GM12878 (cell line): ENCODE measurements at regions not wholly inside any gene's neighbourhood (a gene's known extent, or its start where the extent isn't known, plus 50 kb on each side); places are given as distances from the start of the nearest gene placed in this dataset.
A peak's percentile ranks its signal among the peaks of the same experiment; 100 is the strongest.

Experiments
- ATAC-seq: fragments of 200-7000 bp; cut with Tn5 transposase; 3 replicates; pipeline ENCODE4 v1.9.1; 2020; ENCODE audit warnings: mild to moderate bottlenecking, moderate library complexity
- BruUV-seq: library from RNA; stranded (reverse); fragments of 400-500 nt; replicated peaks from 2 replicates; lab custom pipeline; 2021; lab: Mats Ljungman, UMichigan
- CTCF ChIA-PET: fragments of 300-600 bp; sonication (Branson Sonifier 250); formaldehyde crosslinking; extraction: SDS; loops from one replicate; lab custom pipeline; 2021; ENCODE audit warnings: inconsistent platforms; lab: Yijun Ruan, JAX
- POLR2A ChIA-PET: fragments of 350-600 bp; formaldehyde crosslinking; extraction: SDS; loops from one replicate; lab custom pipeline; 2021; ENCODE audit warnings: inconsistent platforms; lab: Charles Lee
- RAD21 ChIA-PET: fragments of 300-600 bp; sonication (Branson Sonifier 250); formaldehyde crosslinking; loops from one replicate; lab custom pipeline; 2023; ENCODE audit warnings: antibody characterized with exemption; ENCODE audit not compliant: unreplicated experiment; lab: Charles Lee
- SMC1A ChIA-PET: fragments of 300-600 bp; sonication (Branson Sonifier 250); formaldehyde crosslinking; loops from one replicate; lab custom pipeline; 2023; ENCODE audit not compliant: unreplicated experiment, uncharacterized antibody; lab: Charles Lee
- DNase-seq: peaks from one replicate; pipeline ENCODE4 v3.0.0-alpha.2; 2011; ENCODE audit warnings: low read depth, low spot score
- FAIRE-seq: peaks from 3 replicates; lab custom pipeline; 2011; peaks lifted over from hg19 to GRCh38; lab: Jason Lieb, UNC
- H2AFZ ChIP-seq: 2 replicates; pipeline ENCODE4 v1.6.0; 2011; ENCODE audit warnings: low read depth, low read length, control low read depth; ENCODE audit not compliant: control insufficient read depth
- H3K27ac ChIP-seq: 2 replicates; pipeline ENCODE4 v1.5.1; 2011; ENCODE audit warnings: control low read depth; ENCODE audit not compliant: control insufficient read depth, insufficient read depth
- H3K27me3 ChIP-seq, 2 experiments: replicated peaks in 1 of 2; 2 replicates each; pipeline versions ENCODE4 v1.6.0 to v1.6.1; 2011; ENCODE audit warnings: low read length in 1 of 2; ENCODE audit not compliant: control insufficient read depth in 2 of 2, insufficient read depth in 2 of 2
- H3K36me3 ChIP-seq, 2 experiments: 2 replicates each; pipeline ENCODE4 v1.5.1; 2011; ENCODE audit warnings: low read length in 1 of 2; ENCODE audit not compliant: control insufficient read depth in 2 of 2, insufficient read depth in 2 of 2
- H3K4me1 ChIP-seq: 2 replicates; pipeline ENCODE4 v1.6.1; 2011; ENCODE audit warnings: mild to moderate bottlenecking, low read length, moderate library complexity, mixed read lengths; ENCODE audit not compliant: control insufficient read depth, insufficient read depth
- H3K4me2 ChIP-seq: 2 replicates; pipeline ENCODE4 v1.6.0; 2011; ENCODE audit warnings: control low read depth; ENCODE audit not compliant: control insufficient read depth, insufficient read depth
- H3K4me3 ChIP-seq: fragments of 200-600 bp; sonication (generic); 2 replicates; pipeline ENCODE4 v1.5.1; 2016
- H3K79me2 ChIP-seq: 2 replicates; pipeline ENCODE4 v1.6.0; 2011; ENCODE audit warnings: low read length; ENCODE audit not compliant: control insufficient read depth, insufficient read depth
- H3K9ac ChIP-seq: 2 replicates; pipeline ENCODE4 v1.8.0; 2011; ENCODE audit warnings: low read length, control low read depth, mixed read lengths; ENCODE audit not compliant: control insufficient read depth, insufficient read depth
- H3K9me3 ChIP-seq: replicated peaks from 3 replicates; pipeline ENCODE4 v1.5.1; 2011; ENCODE audit warnings: mild to moderate bottlenecking, low read length; ENCODE audit not compliant: control insufficient read depth, insufficient read depth
- H4K20me1 ChIP-seq: 2 replicates; pipeline ENCODE4 v1.6.0; 2011; ENCODE audit not compliant: control insufficient read depth, insufficient read depth
- ASH2L ChIP-seq: fragments of 300-600, 200-600 bp; sonication (generic); IDR thresholded peaks from 2 replicates; pipeline ENCODE4 v1.6.1; 2017; ENCODE audit warnings: low read depth, mild to moderate bottlenecking, borderline replicate concordance
- JUND ChIP-seq: IDR thresholded peaks from 2 replicates; pipeline ENCODE4 v1.6.1; 2012; ENCODE audit warnings: low read depth, mild to moderate bottlenecking, low read length, improper control_type of control experiment, moderate library complexity
- RAD21 ChIP-seq: IDR thresholded peaks from 2 replicates; pipeline ENCODE4 v1.6.1; 2011; ENCODE audit warnings: mild to moderate bottlenecking, low read depth, low read length, moderate library complexity; ENCODE audit not compliant: insufficient read depth
- SMC3 ChIP-seq: IDR thresholded peaks from 2 replicates; pipeline ENCODE4 v1.6.1; 2011; ENCODE audit warnings: low read length, improper control_type of control experiment, borderline replicate concordance
- WGBS: methylation state at CpG from one replicate; pipeline ENCODE4 v1.1.6; 2016; ENCODE audit warnings: low lambda C conversion rate; ENCODE audit not compliant: insufficient replicate concordance, insufficient coverage; ENCODE audit errors: missing lambda C conversion rate; 5-methylcytosine and 5-hydroxymethylcytosine counted together
- in situ Hi-C: fragments of 300-500 bp; cut with MboI; formaldehyde crosslinking; loops from 9 replicates; pipeline ENCODE4 v1.14.3; 2018; ENCODE audit warnings: mixed read lengths
- intact Hi-C: fragments of 100-400 bp; cut with micrococcal nuclease; formaldehyde crosslinking; loops from one replicate; pipeline ENCODE4 v1.14.2; 2022; ENCODE audit not compliant: unreplicated experiment
- TF ChIP-seq, protein P1 (sequence below), 3 experiments: IDR thresholded peaks in 2 of 3; conservative IDR thresholded peaks in 1 of 3; 2 replicates each; pipeline ENCODE4 v1.5.1; 2011; ENCODE audit warnings: low read depth in 3 of 3, low read length in 3 of 3, mild to moderate bottlenecking in 3 of 3, control low read depth in 2 of 3, moderate library complexity in 2 of 3, inconsistent platforms in 1 of 3, mixed read lengths in 1 of 3; ENCODE audit not compliant: control insufficient read depth in 2 of 3, insufficient read depth in 1 of 3; ENCODE audit errors: extremely low read depth in 1 of 3
- TF ChIP-seq, protein P2 (sequence below): IDR thresholded peaks from 2 replicates; pipeline ENCODE4 v1.6.1; 2012; ENCODE audit warnings: low read depth, low read length, improper control_type of control experiment

DNA sequence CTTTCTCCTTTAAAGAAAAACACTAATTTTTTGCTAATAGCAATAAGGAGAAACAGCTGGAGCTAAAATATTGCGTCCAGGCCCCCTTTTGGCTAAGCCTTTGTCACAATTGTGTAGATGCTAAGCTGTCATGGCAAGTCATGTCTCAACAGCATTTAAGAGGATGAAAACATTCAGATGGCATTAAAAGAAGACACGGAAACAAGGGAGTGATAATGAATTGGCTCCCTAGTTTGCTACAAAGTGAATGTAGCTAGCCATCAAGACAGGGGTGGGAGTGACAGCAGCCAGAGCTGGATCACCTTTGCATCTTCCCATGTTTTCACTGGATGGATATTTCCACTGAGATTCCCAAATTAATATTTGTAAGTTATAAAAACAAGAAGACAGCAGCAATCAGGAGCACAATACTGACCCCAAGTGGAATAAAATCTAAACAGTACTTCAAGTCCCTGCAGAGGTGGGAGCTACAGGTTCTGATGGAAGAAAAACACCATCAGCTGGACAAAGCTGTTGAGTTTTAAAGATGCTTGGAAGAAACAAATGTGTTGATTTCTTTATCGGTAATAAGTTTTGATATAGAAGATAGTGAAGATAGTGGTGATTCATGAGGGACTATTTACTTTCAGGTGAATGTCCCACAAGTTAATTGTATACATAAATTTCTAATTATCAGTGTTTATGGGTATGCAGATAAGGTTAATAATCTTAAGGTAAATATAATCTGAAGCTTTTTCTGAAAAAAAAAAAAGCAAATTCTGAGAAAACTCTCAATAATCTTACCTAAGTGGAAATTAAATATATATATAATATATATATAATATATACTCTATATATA, 129.4 kb downstream of the SLC16A9 start:
- Histone ChIP-seq H3K9me3 (no peaks in the 10 kb centered on the region), H3K36me3 (no peaks in the 10 kb centered on the region), H3K27ac (no peak overlapping the region), H3K4me2 (no peak overlapping the region), H2AFZ (no peak overlapping the region), H3K79me2 (no peaks in the 10 kb centered on the region), H3K9ac (no peak overlapping the region), H3K4me3 (no peak overlapping the region), H3K27me3 (no peaks in the 10 kb centered on the region), H4K20me1 (no peaks in the 10 kb centered on the region), H3K4me1 (no peaks in the 10 kb centered on the region)
- ChIA-PET POLR2A (no interaction called here), SMC1A (interaction anchor here (1.4 to 3.3 kb wide), 3 partner anchors 626 to 800 kb away, joined by 4 to 10 read pairs (median 6); no protein-coding TSS in a partner anchor), CTCF (interaction anchor here (0.5 to 3.1 kb wide), 14 partner anchors 7 to 1049 kb away, joined by 3 to 12 read pairs (median 4); no protein-coding TSS in a partner anchor), RAD21 (interaction anchor here (0.8 to 1.4 kb wide), 3 partner anchors 8 to 798 kb away, joined by 3 to 7 read pairs (median 4); no protein-coding TSS in a partner anchor)
- peak; percentile 37; the same call in 1 of the 2 replicates for TF ChIP-seq SMC3
- TF ChIP-seq, protein P1, sequence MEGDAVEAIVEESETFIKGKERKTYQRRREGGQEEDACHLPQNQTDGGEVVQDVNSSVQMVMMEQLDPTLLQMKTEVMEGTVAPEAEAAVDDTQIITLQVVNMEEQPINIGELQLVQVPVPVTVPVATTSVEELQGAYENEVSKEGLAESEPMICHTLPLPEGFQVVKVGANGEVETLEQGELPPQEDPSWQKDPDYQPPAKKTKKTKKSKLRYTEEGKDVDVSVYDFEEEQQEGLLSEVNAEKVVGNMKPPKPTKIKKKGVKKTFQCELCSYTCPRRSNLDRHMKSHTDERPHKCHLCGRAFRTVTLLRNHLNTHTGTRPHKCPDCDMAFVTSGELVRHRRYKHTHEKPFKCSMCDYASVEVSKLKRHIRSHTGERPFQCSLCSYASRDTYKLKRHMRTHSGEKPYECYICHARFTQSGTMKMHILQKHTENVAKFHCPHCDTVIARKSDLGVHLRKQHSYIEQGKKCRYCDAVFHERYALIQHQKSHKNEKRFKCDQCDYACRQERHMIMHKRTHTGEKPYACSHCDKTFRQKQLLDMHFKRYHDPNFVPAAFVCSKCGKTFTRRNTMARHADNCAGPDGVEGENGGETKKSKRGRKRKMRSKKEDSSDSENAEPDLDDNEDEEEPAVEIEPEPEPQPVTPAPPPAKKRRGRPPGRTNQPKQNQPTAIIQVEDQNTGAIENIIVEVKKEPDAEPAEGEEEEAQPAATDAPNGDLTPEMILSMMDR (IDR thresholded peaks at IDR 0.05 in 2 of 3, conservative IDR thresholded peaks at IDR 0.05 in 1 of 3; ENCODE audit: control insufficient read depth in 2 of 3, extremely low read depth in 1 of 3, insufficient read depth in 1 of 3, low read depth in 3 of 3, low read length in 3 of 3): peak; percentile 18 to 37 (median 20); a peak in 3 of 6 replicates
- TF ChIP-seq RAD21: peak; percentile 63
- TF ChIP-seq JUND: no peak
- no peak for TF ChIP-seq ASH2L
- TF ChIP-seq, protein P2, sequence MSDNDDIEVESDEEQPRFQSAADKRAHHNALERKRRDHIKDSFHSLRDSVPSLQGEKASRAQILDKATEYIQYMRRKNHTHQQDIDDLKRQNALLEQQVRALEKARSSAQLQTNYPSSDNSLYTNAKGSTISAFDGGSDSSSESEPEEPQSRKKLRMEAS: no peak
- WGBS: 29% methylated on average over 3 of the region's 3 CpGs
- FAIRE-seq (no peak), DNase-seq (no peak), ATAC-seq (no peak)
- intact Hi-C loops (loop anchor here (2.0 to 10.0 kb wide), 3 partner anchors 338 to 1045 kb away; no protein-coding TSS in a partner anchor), in situ Hi-C loops (no loop called here)
- BruUV-seq: no TSS peak
